ENCODE measurements at regions not wholly inside any gene's neighbourhood (a gene's known extent, or its start where the extent isn't known, plus 50 kb on each side); places are given as distances from the start of the nearest gene placed in this dataset.

- TF ChIP-seq EZH2phosphoT487 (IDR thresholded peaks at IDR 0.05; ENCODE audit: borderline replicate concordance) (no peak), CTCF (conservative IDR thresholded peaks at IDR 0.05; ENCODE audit: low read length) (no peak)
- no peak overlapping the region for H3K4me2 ChIP-seq (ENCODE audit: low read depth, low read length, poor library complexity, severe bottlenecking)
- H3K9me3 ChIP-seq (ENCODE audit: insufficient read depth, low read depth, low read length) = no peaks in the 10 kb centered on the region; the same call in 1 of the 2 replicates
These were observed 301.6 kb downstream of the TEX29 start for GRCh38 chr13:111622051-111622531.

GRCh38 chr13:111623208-111623607 lies 302.8 kb downstream of the TEX29 start:
- no peak overlapping the region for H3K4me3 ChIP-seq (ENCODE audit: low read length, poor library complexity, severe bottlenecking)
- no peaks in the 10 kb centered on the region for H3K4me1 ChIP-seq (ENCODE audit: insufficient read depth, low read length, poor library complexity, severe bottlenecking)
- TF ChIP-seq EZH2phosphoT487 (IDR thresholded peaks at IDR 0.05; ENCODE audit: borderline replicate concordance) (no peak), CTCF (conservative IDR thresholded peaks at IDR 0.05; ENCODE audit: low read length) (no peak)
- H3K4me2 ChIP-seq (ENCODE audit: low read depth, low read length, poor library complexity, severe bottlenecking) = no peak overlapping the region
- H3K9ac ChIP-seq (ENCODE audit: low read depth, low read length, poor library complexity, severe bottlenecking) = no peak overlapping the region
- no peaks in the 10 kb centered on the region for H3K36me3 ChIP-seq (ENCODE audit: insufficient read depth, low read length)
- no peaks in the 10 kb centered on the region for H3K27me3 ChIP-seq (ENCODE audit: insufficient read depth, low read length, poor library complexity, severe bottlenecking)
- no peaks in the 10 kb centered on the region for H3K79me2 ChIP-seq (ENCODE audit: insufficient read depth, low read length)
- no peaks in the 10 kb centered on the region for H4K20me1 ChIP-seq (ENCODE audit: insufficient read depth, low read length, poor library complexity, severe bottlenecking)
- no peaks in the 10 kb centered on the region for H3K9me2 ChIP-seq (replicated peaks; ENCODE audit: low read depth, low read length)
- no peaks in the 10 kb centered on the region for H3F3A ChIP-seq (ENCODE audit: low read depth)
- no peaks in the 10 kb centered on the region; the same call in 1 of the 2 replicates for H3K9me3 ChIP-seq (ENCODE audit: insufficient read depth, low read depth, low read length)
- H2AFZ ChIP-seq (ENCODE audit: low read length) = no peak overlapping the region

More at GRCh38 chr13:111622051-111622531, 301.6 kb downstream of the TEX29 start:
- no peaks in the 10 kb centered on the region for H3F3A ChIP-seq (ENCODE audit: low read depth)
- H3K9ac ChIP-seq (ENCODE audit: low read depth, low read length, poor library complexity, severe bottlenecking) = no peak overlapping the region
- no peaks in the 10 kb centered on the region for H3K27me3 ChIP-seq (ENCODE audit: insufficient read depth, low read length, poor library complexity, severe bottlenecking)
- H3K4me3 ChIP-seq (ENCODE audit: low read length, poor library complexity, severe bottlenecking) = no peak overlapping the region
- H2AFZ ChIP-seq (ENCODE audit: low read length) = no peak overlapping the region
- H3K9me2 ChIP-seq (replicated peaks; ENCODE audit: low read depth, low read length) = no peaks in the 10 kb centered on the region
- H3K79me2 ChIP-seq (ENCODE audit: insufficient read depth, low read length) = no peaks in the 10 kb centered on the region
- H3K36me3 ChIP-seq (ENCODE audit: insufficient read depth, low read length) = no peaks in the 10 kb centered on the region
- no peaks in the 10 kb centered on the region for H4K20me1 ChIP-seq (ENCODE audit: insufficient read depth, low read length, poor library complexity, severe bottlenecking)
- no peaks in the 10 kb centered on the region for H3K4me1 ChIP-seq (ENCODE audit: insufficient read depth, low read length, poor library complexity, severe bottlenecking)

GRCh38 chr13:111623743-111624505 lies 303.5 kb downstream of the TEX29 start:
- no peak overlapping the region for H3K9ac ChIP-seq (ENCODE audit: low read depth, low read length, poor library complexity, severe bottlenecking)
- TF ChIP-seq EZH2phosphoT487 (IDR thresholded peaks at IDR 0.05; ENCODE audit: borderline replicate concordance) = no peak
- TF ChIP-seq CTCF (conservative IDR thresholded peaks at IDR 0.05; ENCODE audit: low read length) = no peak
- H3F3A ChIP-seq (ENCODE audit: low read depth) = no peaks in the 10 kb centered on the region
- H2AFZ ChIP-seq (ENCODE audit: low read length) = no peak overlapping the region
- no peaks in the 10 kb centered on the region for H4K20me1 ChIP-seq (ENCODE audit: insufficient read depth, low read length, poor library complexity, severe bottlenecking)
- no peaks in the 10 kb centered on the region for H3K36me3 ChIP-seq (ENCODE audit: insufficient read depth, low read length)
- H3K4me2 ChIP-seq (ENCODE audit: low read depth, low read length, poor library complexity, severe bottlenecking) = no peak overlapping the region
- no peaks in the 10 kb centered on the region for H3K27me3 ChIP-seq (ENCODE audit: insufficient read depth, low read length, poor library complexity, severe bottlenecking)
- no peaks in the 10 kb centered on the region for H3K79me2 ChIP-seq (ENCODE audit: insufficient read depth, low read length)
- no peaks in the 10 kb centered on the region; the same call in 1 of the 2 replicates for H3K9me3 ChIP-seq (ENCODE audit: insufficient read depth, low read depth, low read length)
- no peaks in the 10 kb centered on the region for H3K4me1 ChIP-seq (ENCODE audit: insufficient read depth, low read length, poor library complexity, severe bottlenecking)
- no peak overlapping the region for H3K4me3 ChIP-seq (ENCODE audit: low read length, poor library complexity, severe bottlenecking)
- H3K9me2 ChIP-seq (replicated peaks; ENCODE audit: low read depth, low read length) = no peaks in the 10 kb centered on the region

Data from Loucy (cell line).